Transverse colon (tissue), 4 donors: ENCODE measurements at regions not wholly inside any gene's neighbourhood (a gene's known extent, or its start where the extent isn't known, plus 50 kb on each side); places are given as distances from the start of the nearest gene placed in this dataset.

Experiments used
- DNase-seq: peaks from one replicate; pipeline ENCODE4 v3.0.0-alpha.2; 2019
- H3K27ac ChIP-seq, 4 donors: fragments of 200-600 bp; sonication (generic); 2 replicates each; pipeline ENCODE4 v1.5.1; 2016 to 2018; ENCODE audit warnings: inconsistent platforms in 4 of 4
- H3K27me3 ChIP-seq: fragments of 200-600 bp; sonication (generic); 2 replicates; pipeline ENCODE4 v1.5.1; 2017; ENCODE audit warnings: inconsistent platforms
- H3K36me3 ChIP-seq, 4 donors: fragments of 200-600 bp; sonication (generic); 2 replicates each; pipeline ENCODE4 v1.5.1; 2017 to 2019; ENCODE audit warnings: inconsistent platforms in 4 of 4
- H3K4me1 ChIP-seq, 4 donors: fragments of 200-600 bp; sonication (generic); 2 replicates each; pipeline ENCODE4 v1.5.1; 2017 to 2020; ENCODE audit warnings: inconsistent platforms in 4 of 4
- H3K4me3 ChIP-seq, 4 donors: fragments of 200-600 bp; sonication (generic); 1 replicate in 1 of 4; 2 replicates in 3 of 4; pipeline versions ENCODE4 v1.5.1 to v1.6.1; 2017 to 2019; ENCODE audit warnings: inconsistent platforms in 4 of 4
- H3K9me3 ChIP-seq, 2 donors: fragments of 200-600 bp; sonication (generic); 2 replicates each; pipeline ENCODE4 v1.5.1; 2017 to 2019; ENCODE audit warnings: inconsistent platforms in 2 of 2
- CTCF ChIP-seq, 5 experiments: fragments of 200-600 bp in 3 of 5; fragments of 450-650 bp in 2 of 5; sonication (generic) in 3 of 5; IDR thresholded peaks; 1 replicate in 2 of 5; 2 replicates in 3 of 5; pipeline ENCODE4 v1.5.1; 2016 to 2017; ENCODE audit warnings: antibody characterized with exemption in 5 of 5, inconsistent platforms in 3 of 5, mild to moderate bottlenecking in 2 of 5, moderate library complexity in 1 of 5
- EP300 ChIP-seq: sonication (generic); formaldehyde crosslinking; IDR thresholded peaks from one replicate; pipeline ENCODE4 v1.6.1; 2017; ENCODE audit warnings: antibody characterized with exemption, low read depth
- POLR2A ChIP-seq: fragments of 450-650 bp; IDR thresholded peaks from one replicate; pipeline ENCODE4 v1.6.1; 2016; ENCODE audit warnings: antibody characterized with exemption, mild to moderate bottlenecking, moderate library complexity
- POLR2AphosphoS5 ChIP-seq, 3 donors: sonication (generic); formaldehyde crosslinking; IDR thresholded peaks; one replicate each; pipeline ENCODE4 v1.6.1; 2016; ENCODE audit warnings: antibody characterized with exemption in 3 of 3
- WGBS, 2 donors: methylation state at CpG; one replicate each; pipeline ENCODE4 v1.1.5; 2018; ENCODE audit warnings: low coverage in 1 of 2; 5-methylcytosine and 5-hydroxymethylcytosine counted together
- in situ Hi-C, 4 donors: fragments of 200-750 bp; cut with MboI; loops; one replicate each; pipeline versions ENCODE4 v1.15.0 to v1.15.1; 2017; ENCODE audit warnings: low sequenced_read_pairs in 3 of 4, low pct_ligation_motif_present in 1 of 4, low pct_unique_long_range_greater_than_20kb in 1 of 4
- intact Hi-C: fragments of 100-400 bp; cut with DNase I; formaldehyde crosslinking; loops from one replicate; pipeline ENCODE4 v1.15.1; 2023; ENCODE audit warnings: low total_unique reads

DNA sequence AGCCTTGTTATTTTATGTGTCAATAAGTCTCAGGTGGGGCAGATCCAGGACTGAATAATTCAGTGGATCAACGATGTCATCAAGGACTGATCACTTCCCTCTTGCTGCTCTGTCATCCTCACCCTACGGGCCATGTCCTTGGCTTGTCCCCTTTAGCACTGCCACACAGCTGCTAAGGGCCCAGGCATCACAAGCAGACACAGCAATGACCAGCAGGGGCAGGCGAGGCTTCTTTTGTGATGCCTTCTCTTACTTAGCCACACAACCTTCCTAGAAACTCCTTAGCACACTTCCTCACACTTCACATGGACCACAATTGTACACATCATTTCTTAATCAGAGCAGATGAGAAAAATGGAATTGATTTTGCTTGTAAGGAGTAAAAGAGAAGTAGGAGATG, 356.3 kb upstream of the SOX9 start:
- in situ Hi-C loops, result no loop called here

DNA sequence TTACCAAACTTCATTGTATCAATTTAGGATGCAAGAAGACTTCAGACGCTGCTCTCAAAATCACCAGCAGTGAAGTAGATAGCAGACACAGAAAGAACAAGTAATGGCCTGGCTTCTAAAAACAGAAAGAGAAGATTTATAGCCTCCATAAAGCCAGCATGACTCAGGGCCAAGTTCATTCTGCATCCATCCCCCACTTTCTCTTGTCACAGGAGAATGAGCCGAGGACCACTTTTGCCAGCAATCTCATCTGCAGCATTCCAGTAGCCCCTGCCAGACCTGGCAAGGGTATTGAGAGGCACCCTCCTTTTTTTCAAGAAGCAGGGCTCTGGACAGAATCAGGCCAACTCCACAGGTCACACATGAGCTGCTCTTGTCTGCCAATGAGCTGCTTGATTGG, 355.4 kb upstream of the SOX9 start:
- TF ChIP-seq CTCF (IDR thresholded peaks at IDR 0.05) (no peak), POLR2AphosphoS5 (IDR thresholded peaks at IDR 0.05) (no peak), EP300 (no peak), POLR2A (no peak)
- no peak overlapping the region for H3K27ac ChIP-seq
- H3K27me3 ChIP-seq, result no peaks in the 10 kb centered on the region
- no peaks in the 10 kb centered on the region for H3K36me3 ChIP-seq
- H3K9me3 ChIP-seq, result no peaks in the 10 kb centered on the region
- in situ Hi-C loops, result no loop called here
- intact Hi-C loops, result no loop called here
- H3K4me3 ChIP-seq, result no peak overlapping the region
- peaks cover 0 to 10% (median 4%) of the 10 kb centered on the region in 4 donors for H3K4me1 ChIP-seq
- 33 to 34% methylated on average over 2 of the region's 2 CpGs for WGBS, 2 donors
- DNase-seq, result peak; percentile 9

More for the DNA sequence above, 356.3 kb upstream of the SOX9 start:
- Histone ChIP-seq H3K36me3 (no peaks in the 10 kb centered on the region), H3K4me1 (peaks cover 0 to 10% (median 4%) of the 10 kb centered on the region in 4 donors), H3K9me3 (no peaks in the 10 kb centered on the region), H3K4me3 (no peak overlapping the region), H3K27ac (no peak overlapping the region), H3K27me3 (no peaks in the 10 kb centered on the region)
- 66 to 67% methylated on average over 1 to 3 of the region's 3 CpGs for WGBS, 2 donors
- peak in 4 of 5 experiments; percentile 10 to 42 (median 32) for TF ChIP-seq CTCF (IDR thresholded peaks at IDR 0.05)
- TF ChIP-seq POLR2AphosphoS5 (IDR thresholded peaks at IDR 0.05), result no peak
- no peak for TF ChIP-seq POLR2A
- intact Hi-C loops, result no loop called here
- peak; percentile 24 for DNase-seq

DNA sequence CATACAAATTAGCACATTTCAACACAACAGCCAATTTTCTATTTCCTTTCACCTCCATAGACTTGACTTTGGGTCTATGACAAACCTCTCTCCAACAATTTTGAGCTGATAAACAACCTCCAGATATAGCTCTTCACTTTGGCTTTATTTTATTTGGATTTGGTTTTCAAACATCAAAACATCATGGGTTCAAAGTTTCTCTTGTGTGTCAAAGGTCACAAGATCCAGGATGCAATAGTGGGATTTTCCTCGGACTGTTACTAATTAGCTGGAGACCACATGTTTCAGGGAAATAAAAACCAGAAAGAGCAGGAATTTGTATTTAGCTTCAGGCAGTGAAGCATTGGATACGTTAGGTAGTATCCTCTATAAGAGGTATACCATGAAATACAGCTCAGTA, 351.0 kb upstream of the SOX9 start:
- intact Hi-C loops, result no loop called here

DNA sequence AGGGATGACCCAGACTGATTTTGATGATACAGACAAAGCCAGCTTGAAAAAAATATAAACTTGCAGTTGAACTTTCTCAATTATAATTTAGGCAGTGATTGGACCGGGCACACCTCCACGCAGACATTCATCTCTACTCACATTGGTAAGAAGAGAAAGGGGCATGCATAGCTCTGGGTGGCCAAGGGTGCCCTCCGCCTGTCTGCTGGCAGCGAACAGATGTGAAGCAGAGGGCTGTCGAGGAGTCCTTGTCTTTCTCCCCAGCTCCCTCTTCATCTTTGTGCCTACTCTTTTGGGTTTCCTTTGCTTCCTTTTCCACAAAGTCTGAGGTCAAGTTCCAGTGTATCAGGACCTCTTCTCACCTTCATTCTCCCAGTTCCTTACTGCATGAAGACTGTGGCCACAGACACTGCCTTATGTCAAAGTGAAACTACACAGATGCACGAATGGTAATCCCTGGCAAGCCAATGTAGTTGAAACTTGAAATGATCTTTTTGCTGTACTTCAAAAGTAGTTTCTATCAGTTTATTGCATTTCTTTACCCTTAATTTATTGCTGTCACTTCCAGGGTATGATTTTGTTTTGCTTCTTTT, 343.7 kb upstream of the SOX9 start:
- Histone ChIP-seq H3K36me3 (no peaks in the 10 kb centered on the region), H3K9me3 (no peaks in the 10 kb centered on the region), H3K4me1 (peaks cover 0 to 4% (median 0%) of the 10 kb centered on the region in 4 donors), H3K4me3 (no peak overlapping the region), H3K27me3 (no peaks in the 10 kb centered on the region), H3K27ac (no peak overlapping the region)
- TF ChIP-seq EP300 (no peak), CTCF (IDR thresholded peaks at IDR 0.05) (no peak), POLR2AphosphoS5 (IDR thresholded peaks at IDR 0.05) (peak in 1 of 3 donors; percentile 49)
- no peak for DNase-seq
- intact Hi-C loops, result no loop called here
- in situ Hi-C loops, result no loop called here
- WGBS, 2 donors, result 69 to 82% methylated on average over 6 of the region's 6 CpGs

More for the DNA sequence above, 351.0 kb upstream of the SOX9 start:
- Histone ChIP-seq H3K27ac (no peak overlapping the region), H3K27me3 (no peaks in the 10 kb centered on the region), H3K9me3 (no peaks in the 10 kb centered on the region), H3K4me3 (no peak overlapping the region), H3K4me1 (peaks cover 0 to 7% (median 3%) of the 10 kb centered on the region in 4 donors), H3K36me3 (no peaks in the 10 kb centered on the region)
- 59 to 67% methylated on average over 2 of the region's 2 CpGs for WGBS, 2 donors
- in situ Hi-C loops, result no loop called here
- TF ChIP-seq POLR2A (no peak), POLR2AphosphoS5 (IDR thresholded peaks at IDR 0.05) (no peak), EP300 (no peak), CTCF (IDR thresholded peaks at IDR 0.05) (no peak)
- DNase-seq, result no peak
